Heart left ventricle (tissue), 16 donors: ENCODE measurements at regions not wholly inside any gene's neighbourhood (a gene's known extent, or its start where the extent isn't known, plus 50 kb on each side); places are given as distances from the start of the nearest gene placed in this dataset.

Source experiments
- ATAC-seq, 4 donors: fragments of 200-7000 bp; cut with Tn5 transposase; one replicate each; pipeline ENCODE4 v1.9.1; 2020 to 2022; ENCODE audit warnings: moderate library complexity in 4 of 4, mild to moderate bottlenecking in 3 of 4, moderate number of reproducible peaks in 1 of 4
- DNase-seq, 5 donors: peaks; one replicate each; pipeline ENCODE4 v3.0.0-alpha.2; 2020
- H3K27ac ChIP-seq, 12 donors: fragments of 200-600 bp; sonication (generic) in 4 of 12; one replicate each; pipeline versions ENCODE4 v1.5.0 to v1.8.0; 2016 to 2022; ENCODE audit warnings: mild to moderate bottlenecking in 2 of 12
- H3K27me3 ChIP-seq, 9 donors: fragments of 200-600 bp; sonication (generic) in 2 of 9; one replicate each; pipeline versions ENCODE4 v1.5.1 to v1.8.0; 2016 to 2022; ENCODE audit warnings: mild to moderate bottlenecking in 3 of 9
- H3K36me3 ChIP-seq, 9 donors: fragments of 200-600 bp; sonication (generic) in 2 of 9; one replicate each; pipeline versions ENCODE4 v1.5.0 to v1.8.0; 2018 to 2022; ENCODE audit warnings: mild to moderate bottlenecking in 2 of 9
- H3K4me1 ChIP-seq, 12 donors: fragments of 200-600 bp; sonication (generic) in 4 of 12; one replicate each; pipeline versions ENCODE4 v1.5.0 to v1.8.0; 2016 to 2022; ENCODE audit warnings: mild to moderate bottlenecking in 3 of 12
- H3K4me3 ChIP-seq, 12 donors: fragments of 200-600 bp; sonication (generic) in 4 of 12; one replicate each; pipeline versions ENCODE4 v1.5.0 to v1.8.0; 2017 to 2022; ENCODE audit warnings: mild to moderate bottlenecking in 9 of 12, moderate library complexity in 4 of 12
- H3K9me3 ChIP-seq, 12 donors: fragments of 200-600 bp; sonication (generic) in 4 of 12; one replicate each; pipeline versions ENCODE4 v1.5.0 to v1.8.0; 2016 to 2022; ENCODE audit warnings: mild to moderate bottlenecking in 1 of 12
- CTCF ChIP-seq, 12 donors: fragments of 200-600 bp; sonication (generic) in 4 of 12; IDR thresholded peaks; one replicate each; pipeline versions ENCODE4 v1.5.0 to v1.8.0; 2018 to 2022; ENCODE audit warnings: antibody characterized with exemption in 12 of 12, mild to moderate bottlenecking in 5 of 12
- POLR2A ChIP-seq, 2 donors: fragments of 450-650 bp; IDR thresholded peaks; one replicate each; pipeline ENCODE4 v1.6.1; 2017; ENCODE audit warnings: antibody characterized with exemption in 2 of 2, mild to moderate bottlenecking in 2 of 2, moderate library complexity in 2 of 2
- WGBS, 4 donors: extraction: QIAGEN DNeasy Blood & Tissue Kit in 2 of 4; methylation state at CpG; one replicate each; pipeline versions ENCODE4 v1.1.5 to v1.1.7; 2013 to 2018; 5-methylcytosine and 5-hydroxymethylcytosine counted together
- intact Hi-C, 10 donors: fragments of 100-400 bp; cut with DNase I; formaldehyde crosslinking; loops; one replicate each; pipeline versions ENCODE4 v1.11.1 to v1.14.2; 2022
- donor health status: ischemic (EF 13 %, LVEDD 7.1; RV severe dilation, severe dysfunction).
- donor health status: healthy with polysubstance abuse.
- donor health status: DM: no; HTN: yes; CAD: no.
- donor health status: DM: no; HTN: no; CAD: no.
- donor health status: ischemic (EF 25% LVEDD 6.9; RV normal size, moderate dysfunction).
- donor health status: ischemic (EF 25% LVEDD 5.7; RV mildly dilated, moderate dysfunction).
- donor health status: healthy.
- donor health status: DM: yes; HTN: yes; CAD: no.
- donor health status: ischemic (EF 35%, LVEDD 5.7; RV mildly dilated, moderate dysfunction).
- donor health status: nonischemic (EF 11% LVEDD 7.7; RV severe dilation, severe dysfunction).
- donor health status: DM: yes; HTN: yes; CAD: no.
- donor health status: PGD.
- donor health status: ischemic (EF 29% LVEDD 5.4; RV normal size, mild dysfunction).
- donor health status: nonischemic (EF 23%, LVEDD 6.1; RV moderate dilation, normal function).

GRCh38 chr15:39078026-39078425 is 502.9 kb upstream of the THBS1 start:
- Histone ChIP-seq H3K27me3 (no peaks in the 10 kb centered on the region), H3K9me3 (no peaks in the 10 kb centered on the region), H3K4me3 (no peak overlapping the region), H3K27ac (no peak overlapping the region), H3K4me1 (peaks cover 0 to 10% (median 0%) of the 10 kb centered on the region in 12 donors), H3K36me3 (no peaks in the 10 kb centered on the region)
- WGBS, 4 donors, result 97 to 100% (median 98%) methylated on average over 3 of the region's 3 CpGs
- TF ChIP-seq CTCF (IDR thresholded peaks at IDR 0.05), result no peak
- intact Hi-C loops, result loop anchor here in 1 of 10 donors (10.0 kb wide), 1 partner anchor 63 kb away; no protein-coding TSS in a partner anchor
- DNase-seq, result no peak
- no peak for ATAC-seq

GRCh38 chr15:39079296-39079847 is 501.5 kb upstream of the THBS1 start:
- WGBS, 4 donors, result 60 to 70% (median 68%) methylated on average over 6 of the region's 6 CpGs
- ATAC-seq, result peak in 1 of 4 donors; percentile 12
- H3K27me3 ChIP-seq, result no peaks in the 10 kb centered on the region
- H3K9me3 ChIP-seq, result no peaks in the 10 kb centered on the region
- intact Hi-C loops, result loop anchor here in 1 of 10 donors (10.0 kb wide), 1 partner anchor 65 kb away; no protein-coding TSS in a partner anchor
- no peak for TF ChIP-seq POLR2A (IDR thresholded peaks at IDR 0.05)
- TF ChIP-seq CTCF (IDR thresholded peaks at IDR 0.05), result no peak
- H3K36me3 ChIP-seq, result no peaks in the 10 kb centered on the region
- H3K4me1 ChIP-seq, result peaks cover 0 to 12% (median 0%) of the 10 kb centered on the region in 12 donors
- H3K27ac ChIP-seq, result no peak overlapping the region
- no peak overlapping the region for H3K4me3 ChIP-seq
- no peak for DNase-seq

GRCh38 chr15:39083213-39083612 is 497.7 kb upstream of the THBS1 start:
- Histone ChIP-seq H3K4me3 (no peak overlapping the region), H3K27me3 (no peaks in the 10 kb centered on the region), H3K36me3 (no peaks in the 10 kb centered on the region), H3K27ac (peak overlapping the region in 1 of 12 donors; percentile 66), H3K4me1 (peaks cover 0 to 6% (median 0%) of the 10 kb centered on the region in 12 donors), H3K9me3 (no peaks in the 10 kb centered on the region)
- ATAC-seq (peak in 2 of 4 donors; percentile 68 to 80), DNase-seq (peak in 1 of 5 donors; percentile 25)
- WGBS, 4 donors, result 76 to 85% (median 81%) methylated on average over 2 of the region's 2 CpGs
- intact Hi-C loops, result no loop called here
- TF ChIP-seq CTCF (IDR thresholded peaks at IDR 0.05) (no peak), POLR2A (IDR thresholded peaks at IDR 0.05) (no peak)

GRCh38 chr15:39084674-39085530 is 496.0 kb upstream of the THBS1 start:
- peak in 2 of 4 donors; percentile 50 to 79 for ATAC-seq
- peaks cover 0 to 6% (median 0%) of the 10 kb centered on the region in 12 donors for H3K4me1 ChIP-seq
- 61 to 70% (median 61%) methylated on average over 12 of the region's 12 CpGs for WGBS, 4 donors
- no peak overlapping the region for H3K4me3 ChIP-seq
- no peak for TF ChIP-seq CTCF (IDR thresholded peaks at IDR 0.05)
- TF ChIP-seq POLR2A (IDR thresholded peaks at IDR 0.05), result no peak
- H3K27ac ChIP-seq, result peak overlapping the region in 3 of 12 donors; percentile 18 to 66 (median 28)
- peak in 4 of 5 donors; percentile 22 to 52 (median 46) for DNase-seq
- intact Hi-C loops, result no loop called here
- no peaks in the 10 kb centered on the region for H3K9me3 ChIP-seq
- no peaks in the 10 kb centered on the region for H3K27me3 ChIP-seq
- no peaks in the 10 kb centered on the region for H3K36me3 ChIP-seq
